ENCODE measurements at regions not wholly inside any gene's neighbourhood (a gene's known extent, or its start where the extent isn't known, plus 50 kb on each side); places are given as distances from the start of the nearest gene placed in this dataset.

GRCh38 chr11:11135820-11136476, 217.1 kb downstream of the CSNK2A3 start:
- DNase-seq, result no peak

- DNase-seq, result no peak
Measured at GRCh38 chr11:11129118-11129517, 223.9 kb downstream of the CSNK2A3 start.

- peak in 2 of 3 donors; percentile 34 to 47 for DNase-seq
Measured at GRCh38 chr11:11125618-11126017, 227.4 kb downstream of the CSNK2A3 start.

- no peak for DNase-seq
Measured at GRCh38 chr11:11122749-11123148, 230.3 kb downstream of the CSNK2A3 start.

GRCh38 chr11:11119917-11120316, 233.1 kb downstream of the CSNK2A3 start:
- DNase-seq, result no peak

- DNase-seq, result no peak
Measured at GRCh38 chr11:11117730-11118129, 235.3 kb downstream of the CSNK2A3 start.

GRCh38 chr11:11115475-11115874, 237.6 kb downstream of the CSNK2A3 start:
- DNase-seq, result no peak

GRCh38 chr11:11113626-11114025, 239.4 kb downstream of the CSNK2A3 start:
- peak; percentile 46 to 61 (median 61) for DNase-seq

GRCh38 chr11:11108026-11108425, 245.0 kb downstream of the CSNK2A3 start:
- DNase-seq, result no peak

- no peak for DNase-seq
Measured at GRCh38 chr11:11107076-11107723, 245.8 kb downstream of the CSNK2A3 start.

GRCh38 chr11:11105361-11105760, 247.5 kb upstream of the ZBED5 start:
- no peak for DNase-seq

GRCh38 chr11:11095831-11096723, 238.2 kb upstream of the ZBED5 start:
- DNase-seq, result no peak

GRCh38 chr11:11090495-11090894, 232.6 kb upstream of the ZBED5 start:
- no peak for DNase-seq

- DNase-seq, result no peak
Measured at GRCh38 chr11:11089805-11090204, 232.0 kb upstream of the ZBED5 start.

GRCh38 chr11:11086979-11087378, 229.1 kb upstream of the ZBED5 start:
- no peak for DNase-seq

GRCh38 chr11:11085580-11085979, 227.7 kb upstream of the ZBED5 start:
- DNase-seq, result no peak

- DNase-seq, result no peak
Measured at GRCh38 chr11:11084337-11084736, 226.5 kb upstream of the ZBED5 start.

- no peak for DNase-seq
Measured at GRCh38 chr11:11083441-11083840, 225.6 kb upstream of the ZBED5 start.

GRCh38 chr11:11082646-11083045, 224.8 kb upstream of the ZBED5 start:
- no peak for DNase-seq

- no peak for DNase-seq
Measured at GRCh38 chr11:11081776-11082175, 223.9 kb upstream of the ZBED5 start.

GRCh38 chr11:11081288-11081687, 223.4 kb upstream of the ZBED5 start:
- no peak for DNase-seq

- DNase-seq, result no peak
Measured at GRCh38 chr11:11078344-11079086, 220.7 kb upstream of the ZBED5 start.

GRCh38 chr11:11077898-11078297, 220.0 kb upstream of the ZBED5 start:
- DNase-seq, result no peak

All from suppressor macrophage treated with lipopolysaccharide for 1 hour (primary cell).